ENCODE measurements at regions not wholly inside any gene's neighbourhood (a gene's known extent, or its start where the extent isn't known, plus 50 kb on each side); places are given as distances from the start of the nearest gene placed in this dataset.

DNA sequence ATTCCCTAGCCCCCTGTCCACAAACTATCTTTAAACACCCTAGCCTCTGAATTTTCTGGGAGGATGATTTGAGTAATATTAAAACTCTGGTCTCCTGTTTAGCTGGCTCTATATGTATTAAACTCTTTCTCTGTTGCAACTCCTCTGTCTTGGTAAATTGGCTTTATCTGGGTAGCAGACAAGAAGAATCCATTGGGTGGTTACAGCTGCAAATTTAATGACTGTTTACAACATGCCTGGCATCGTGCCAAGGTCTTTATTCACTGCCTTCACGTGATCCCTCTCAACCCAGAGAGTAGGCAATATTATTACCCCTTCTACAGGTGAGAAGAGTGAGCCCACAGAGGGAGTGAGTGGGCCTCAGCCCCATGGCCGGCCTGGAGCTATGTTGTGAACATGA lies 77.8 kb upstream of the MYL2 start:
- no peak overlapping the region for H3K4me3 ChIP-seq (ENCODE audit: low read length)
- TF ChIP-seq, protein P1, sequence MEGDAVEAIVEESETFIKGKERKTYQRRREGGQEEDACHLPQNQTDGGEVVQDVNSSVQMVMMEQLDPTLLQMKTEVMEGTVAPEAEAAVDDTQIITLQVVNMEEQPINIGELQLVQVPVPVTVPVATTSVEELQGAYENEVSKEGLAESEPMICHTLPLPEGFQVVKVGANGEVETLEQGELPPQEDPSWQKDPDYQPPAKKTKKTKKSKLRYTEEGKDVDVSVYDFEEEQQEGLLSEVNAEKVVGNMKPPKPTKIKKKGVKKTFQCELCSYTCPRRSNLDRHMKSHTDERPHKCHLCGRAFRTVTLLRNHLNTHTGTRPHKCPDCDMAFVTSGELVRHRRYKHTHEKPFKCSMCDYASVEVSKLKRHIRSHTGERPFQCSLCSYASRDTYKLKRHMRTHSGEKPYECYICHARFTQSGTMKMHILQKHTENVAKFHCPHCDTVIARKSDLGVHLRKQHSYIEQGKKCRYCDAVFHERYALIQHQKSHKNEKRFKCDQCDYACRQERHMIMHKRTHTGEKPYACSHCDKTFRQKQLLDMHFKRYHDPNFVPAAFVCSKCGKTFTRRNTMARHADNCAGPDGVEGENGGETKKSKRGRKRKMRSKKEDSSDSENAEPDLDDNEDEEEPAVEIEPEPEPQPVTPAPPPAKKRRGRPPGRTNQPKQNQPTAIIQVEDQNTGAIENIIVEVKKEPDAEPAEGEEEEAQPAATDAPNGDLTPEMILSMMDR (IDR thresholded peaks at IDR 0.05; ENCODE audit: insufficient read depth, low read depth, low read length, missing control alignments): no peak
- DNase-seq (ENCODE audit: low read depth): no peak

DNA sequence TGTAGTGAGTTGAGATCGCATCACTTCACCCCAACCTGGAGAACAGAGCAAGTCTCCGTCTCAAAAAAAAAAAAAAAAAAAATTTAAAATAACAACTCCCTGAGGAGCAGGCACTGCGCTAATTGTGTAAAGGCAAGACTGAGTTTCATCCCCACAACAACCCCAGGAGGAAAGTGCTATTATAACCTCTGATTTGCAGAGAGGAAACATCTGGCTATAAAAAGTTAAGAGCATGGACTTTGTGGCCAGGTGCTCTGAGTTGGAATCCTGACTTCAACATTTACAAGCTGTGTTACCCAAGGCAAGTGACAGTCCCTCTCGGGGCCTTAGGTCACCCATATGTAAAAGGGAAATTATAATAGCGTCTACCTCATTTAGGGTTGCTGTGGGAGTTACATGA lies 76.0 kb upstream of the MYL2 start:
- H3K4me3 ChIP-seq (ENCODE audit: low read length): no peak overlapping the region
- TF ChIP-seq, protein P1 (IDR thresholded peaks at IDR 0.05; ENCODE audit: insufficient read depth, low read depth, low read length, missing control alignments): no peak
- no peak for DNase-seq (ENCODE audit: low read depth)

DNA sequence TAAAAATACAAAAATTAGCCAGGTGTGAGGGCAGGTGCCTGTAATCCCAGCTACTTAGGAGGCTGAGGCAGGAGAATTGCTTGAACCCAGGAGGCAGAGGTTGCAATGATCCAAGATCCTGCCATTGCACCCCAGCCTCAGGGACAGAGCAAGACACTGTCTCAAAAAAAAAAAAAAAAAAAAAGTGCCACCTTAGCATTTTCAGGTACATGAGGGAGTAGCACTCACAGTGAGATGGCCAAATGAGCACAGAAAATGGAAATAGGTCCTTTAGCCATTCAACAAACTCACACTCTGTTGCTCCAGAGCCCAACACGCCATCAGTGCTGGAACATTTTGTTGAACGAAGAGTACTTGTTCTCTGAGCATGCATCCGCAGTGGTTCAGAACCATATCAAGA lies 75.2 kb upstream of the MYL2 start:
- TF ChIP-seq, protein P1 (IDR thresholded peaks at IDR 0.05; ENCODE audit: insufficient read depth, low read depth, low read length, missing control alignments): no peak
- no peak for DNase-seq (ENCODE audit: low read depth)
- no peak overlapping the region for H3K4me3 ChIP-seq (ENCODE audit: low read length)

- no peak overlapping the region for H3K4me3 ChIP-seq (ENCODE audit: low read length)
- TF ChIP-seq, protein P1 (IDR thresholded peaks at IDR 0.05; ENCODE audit: insufficient read depth, low read depth, low read length, missing control alignments): no peak
- no peak for DNase-seq (ENCODE audit: low read depth)
These were observed 74.6 kb upstream of the MYL2 start for GRCh38 chr12:110995016-110995415.

DNA sequence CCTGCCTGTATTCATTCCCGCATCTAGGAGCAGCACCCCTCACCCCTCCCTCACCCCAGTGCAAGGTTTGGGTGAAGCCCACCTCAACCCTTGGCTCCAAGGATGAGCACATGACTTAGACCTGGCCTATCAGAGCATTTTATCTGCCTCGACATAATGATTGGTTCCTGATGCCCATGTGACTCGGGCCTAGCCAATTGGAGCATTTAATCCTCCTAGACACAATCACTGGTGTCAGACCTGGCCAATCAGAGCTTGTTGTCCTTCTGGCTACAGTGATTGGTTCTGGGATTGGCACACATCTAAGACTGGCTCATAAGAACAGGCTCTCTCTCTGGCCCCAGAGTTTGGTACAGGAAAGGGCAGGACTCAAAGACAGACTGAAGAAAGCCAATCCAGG lies 73.1 kb upstream of the MYL2 start:
- TF ChIP-seq, protein P1 (IDR thresholded peaks at IDR 0.05; ENCODE audit: insufficient read depth, low read depth, low read length, missing control alignments): no peak
- no peak for DNase-seq (ENCODE audit: low read depth)
- H3K4me3 ChIP-seq (ENCODE audit: low read length): no peak overlapping the region

DNA sequence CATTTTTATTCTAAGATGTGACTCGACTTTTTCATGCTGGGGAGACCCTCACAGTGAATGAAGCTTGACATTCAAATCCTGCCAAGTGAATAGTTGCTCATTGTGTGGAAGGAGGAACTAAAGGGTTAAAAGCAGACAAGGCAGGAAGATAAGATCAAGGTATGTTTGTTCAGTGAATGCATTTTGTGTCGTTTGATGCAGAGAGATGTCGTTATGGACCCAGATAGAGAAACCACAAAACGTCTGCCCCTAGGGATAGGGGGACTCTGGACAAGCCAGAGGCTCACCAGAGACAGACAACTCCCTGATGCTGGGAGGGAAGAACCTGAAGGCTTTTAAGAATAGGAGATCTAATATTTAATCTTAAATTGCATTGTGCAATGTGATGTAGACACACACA lies 72.5 kb upstream of the MYL2 start:
- TF ChIP-seq, protein P1 (IDR thresholded peaks at IDR 0.05; ENCODE audit: insufficient read depth, low read depth, low read length, missing control alignments): no peak
- DNase-seq (ENCODE audit: low read depth): no peak
- no peak overlapping the region for H3K4me3 ChIP-seq (ENCODE audit: low read length)

DNA sequence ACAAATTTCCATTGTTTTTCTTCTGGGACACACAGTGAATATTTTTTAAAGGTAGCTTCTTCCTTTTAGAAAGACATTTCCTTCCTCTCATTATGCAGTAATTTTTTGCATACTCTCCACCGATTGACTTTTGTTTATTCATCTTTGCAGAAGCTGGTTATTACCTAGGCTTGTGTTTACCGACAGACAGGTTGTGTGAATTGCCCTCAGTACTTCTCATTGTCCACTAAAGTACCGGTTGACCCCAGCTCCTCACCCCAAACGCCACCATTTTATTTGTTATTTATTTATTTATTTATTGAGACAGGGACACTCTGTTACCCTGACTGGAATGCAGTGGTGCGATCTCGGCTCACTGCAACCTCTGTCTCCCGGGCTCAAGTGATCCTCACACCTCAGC lies 63.4 kb upstream of the MYL2 start:
- no peak overlapping the region for H3K4me3 ChIP-seq (ENCODE audit: low read length)
- TF ChIP-seq, protein P1 (IDR thresholded peaks at IDR 0.05; ENCODE audit: insufficient read depth, low read depth, low read length, missing control alignments): no peak
- DNase-seq (ENCODE audit: low read depth): no peak
